Pancreas (tissue), 10 donors: ENCODE measurements at regions not wholly inside any gene's neighbourhood (a gene's known extent, or its start where the extent isn't known, plus 50 kb on each side); places are given as distances from the start of the nearest gene placed in this dataset.

Experiments used
- ATAC-seq, 4 donors: fragments of 200-7000 bp; cut with Tn5 transposase; one replicate each; pipeline versions ENCODE4 v1.8.0 to v1.9.1; 2020; ENCODE audit warnings: mild to moderate bottlenecking in 4 of 4, moderate library complexity in 4 of 4
- DNase-seq, 6 donors: peaks; one replicate each; pipeline ENCODE4 v3.0.0-alpha.2; 2020
- FAIRE-seq: peaks from 2 replicates; lab custom pipeline; 2012; peaks lifted over from hg19 to GRCh38; lab: Jason Lieb, UNC
- H3K27ac ChIP-seq, 4 donors: fragments of 200-600 bp; sonication (generic); 1 replicate in 3 of 4; 2 replicates in 1 of 4; pipeline versions ENCODE4 v1.5.0 to v1.8.0; 2020
- H3K27me3 ChIP-seq, 4 donors: fragments of 200-600 bp; one replicate each; pipeline ENCODE4 v1.8.0; 2021
- H3K36me3 ChIP-seq, 3 donors: fragments of 200-600 bp; sonication (generic) in 1 of 3; one replicate each; pipeline versions ENCODE4 v1.5.0 to v1.8.0; 2020 to 2021
- H3K4me1 ChIP-seq, 3 donors: fragments of 200-600 bp; one replicate each; pipeline ENCODE4 v1.8.0; 2021
- H3K4me3 ChIP-seq, 4 donors: fragments of 200-600 bp; sonication (generic) in 2 of 4; one replicate each; pipeline versions ENCODE4 v1.5.0 to v1.8.0; 2020 to 2021
- H3K9me3 ChIP-seq, 4 donors: fragments of 200-600 bp; one replicate each; pipeline ENCODE4 v1.8.0; 2021
- CTCF ChIP-seq, 4 donors: fragments of 200-600 bp; sonication (generic) in 3 of 4; IDR thresholded peaks; one replicate each; pipeline versions ENCODE4 v1.5.0 to v1.8.0; 2021; ENCODE audit warnings: antibody characterized with exemption in 4 of 4
- WGBS, 2 donors: extraction: QIAGEN DNeasy Blood & Tissue Kit; methylation state at CpG; one replicate each; pipeline ENCODE4 v1.1.7; 2013; 5-methylcytosine and 5-hydroxymethylcytosine counted together
- intact Hi-C, 3 donors: fragments of 100-400 bp; cut with DNase I; formaldehyde crosslinking; loops; one replicate each; pipeline versions ENCODE4 v1.11.1 to v1.14.2; 2022
- donor health status: healthy with polysubstance abuse.
- donor health status: DM: no; HTN: no; CAD: no; lungs with moderate emphysema.
- donor health status: DM: no; HTN: no; CAD: no.
- donor health status: control.
- donor health status: control.
- donor health status: Bipolar disorder and iron deficiency.
- donor health status: DM: yes; HTN: yes; CAD: no.
- donor health status: DM: no; HTN: no; CAD: no.
- donor health status: DM: no; HTN: no; CAD: no.
- donor health status: DM: yes; HTN: yes; CAD: no.

GRCh38 chr4:131989576-131989975 lies 1159.5 kb upstream of the PCDH10 start:
- Histone ChIP-seq H3K36me3 (no peaks in the 10 kb centered on the region), H3K9me3 (no peaks in the 10 kb centered on the region), H3K4me1 (no peaks in the 10 kb centered on the region), H3K4me3 (no peak overlapping the region), H3K27ac (no peak overlapping the region), H3K27me3 (no peaks in the 10 kb centered on the region)
- 37 to 49% methylated on average over 4 of the region's 4 CpGs for WGBS, 2 donors
- ATAC-seq (no peak), FAIRE-seq (no peak), DNase-seq (no peak)
- intact Hi-C loops = no loop called here
- no peak for TF ChIP-seq CTCF (IDR thresholded peaks at IDR 0.05)

- 55 to 72% methylated on average over 4 of the region's 4 CpGs for WGBS, 2 donors
- peaks cover 0 to 3% (median 0%) of the 10 kb centered on the region in 4 donors for H3K27me3 ChIP-seq
- H3K36me3 ChIP-seq = no peaks in the 10 kb centered on the region
- no peak overlapping the region for H3K27ac ChIP-seq
- no peaks in the 10 kb centered on the region for H3K9me3 ChIP-seq
- no peak for ATAC-seq
- no peak overlapping the region for H3K4me3 ChIP-seq
- intact Hi-C loops = no loop called here
- no peak for FAIRE-seq
- no peak for TF ChIP-seq CTCF (IDR thresholded peaks at IDR 0.05)
- no peaks in the 10 kb centered on the region for H3K4me1 ChIP-seq
- DNase-seq = no peak
Measured at GRCh38 chr4:132001542-132001941, 1147.6 kb upstream of the PCDH10 start.

- H3K4me1 ChIP-seq = no peaks in the 10 kb centered on the region
- no peaks in the 10 kb centered on the region for H3K9me3 ChIP-seq
- no peak overlapping the region for H3K27ac ChIP-seq
- no peaks in the 10 kb centered on the region for H3K36me3 ChIP-seq
- no peak overlapping the region for H3K4me3 ChIP-seq
- peaks cover 0 to 1% (median 0%) of the 10 kb centered on the region in 4 donors for H3K27me3 ChIP-seq
- no peak for FAIRE-seq
- 29 to 66% methylated on average over 2 of the region's 2 CpGs for WGBS, 2 donors
- intact Hi-C loops = no loop called here
- no peak for TF ChIP-seq CTCF (IDR thresholded peaks at IDR 0.05)
- no peak for ATAC-seq
- DNase-seq = no peak
Measured at GRCh38 chr4:132003593-132003992, 1145.5 kb upstream of the PCDH10 start.

- Histone ChIP-seq H3K9me3 (no peaks in the 10 kb centered on the region), H3K27me3 (no peaks in the 10 kb centered on the region), H3K36me3 (no peaks in the 10 kb centered on the region), H3K4me3 (no peak overlapping the region), H3K4me1 (no peaks in the 10 kb centered on the region), H3K27ac (no peak overlapping the region)
- FAIRE-seq = peak; percentile 17
- DNase-seq = no peak
- intact Hi-C loops = no loop called here
- no peak for ATAC-seq
- no peak for TF ChIP-seq CTCF (IDR thresholded peaks at IDR 0.05)
Measured at GRCh38 chr4:132015321-132015720, 1133.8 kb upstream of the PCDH10 start.

DNA sequence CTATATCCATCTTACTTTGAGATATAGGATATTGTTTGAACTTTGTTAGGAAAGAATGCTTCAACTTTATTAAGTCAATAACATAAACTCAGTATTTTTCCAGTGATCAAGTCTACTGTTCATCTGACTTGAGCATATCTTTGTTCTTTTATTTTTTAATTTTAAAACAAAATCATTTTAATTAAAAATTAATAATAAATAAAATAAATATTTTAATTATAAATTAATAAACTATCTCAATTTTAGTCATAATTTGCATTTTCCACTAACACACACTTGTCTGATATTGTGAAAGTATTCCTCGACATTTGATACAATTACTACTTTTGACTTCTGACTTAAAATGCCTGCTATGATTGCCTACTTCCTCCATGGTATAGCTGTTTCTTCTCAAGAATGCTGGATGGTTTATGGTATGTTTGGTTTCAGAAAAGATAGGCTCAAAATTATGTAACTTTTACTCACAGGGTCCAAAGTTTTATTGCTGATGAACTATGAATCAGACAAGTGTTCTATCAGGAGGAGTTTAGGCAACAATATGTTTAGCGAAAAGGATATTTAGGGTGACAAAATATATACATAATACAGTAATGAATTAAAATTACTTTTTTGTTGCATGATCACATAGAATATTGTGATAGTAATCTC lies 1132.3 kb upstream of the PCDH10 start:
- ATAC-seq (no peak), DNase-seq (no peak), FAIRE-seq (no peak)
- H3K4me3 ChIP-seq = no peak overlapping the region
- no peak for TF ChIP-seq CTCF (IDR thresholded peaks at IDR 0.05)
- no peaks in the 10 kb centered on the region for H3K4me1 ChIP-seq
- H3K27me3 ChIP-seq = no peaks in the 10 kb centered on the region
- no peaks in the 10 kb centered on the region for H3K36me3 ChIP-seq
- WGBS, 2 donors = 79 to 91% methylated on average over 2 of the region's 2 CpGs
- no peaks in the 10 kb centered on the region for H3K9me3 ChIP-seq
- H3K27ac ChIP-seq = no peak overlapping the region
- intact Hi-C loops = no loop called here
